ENCODE measurements at regions not wholly inside any gene's neighbourhood (a gene's known extent, or its start where the extent isn't known, plus 50 kb on each side); places are given as distances from the start of the nearest gene placed in this dataset.

DNA sequence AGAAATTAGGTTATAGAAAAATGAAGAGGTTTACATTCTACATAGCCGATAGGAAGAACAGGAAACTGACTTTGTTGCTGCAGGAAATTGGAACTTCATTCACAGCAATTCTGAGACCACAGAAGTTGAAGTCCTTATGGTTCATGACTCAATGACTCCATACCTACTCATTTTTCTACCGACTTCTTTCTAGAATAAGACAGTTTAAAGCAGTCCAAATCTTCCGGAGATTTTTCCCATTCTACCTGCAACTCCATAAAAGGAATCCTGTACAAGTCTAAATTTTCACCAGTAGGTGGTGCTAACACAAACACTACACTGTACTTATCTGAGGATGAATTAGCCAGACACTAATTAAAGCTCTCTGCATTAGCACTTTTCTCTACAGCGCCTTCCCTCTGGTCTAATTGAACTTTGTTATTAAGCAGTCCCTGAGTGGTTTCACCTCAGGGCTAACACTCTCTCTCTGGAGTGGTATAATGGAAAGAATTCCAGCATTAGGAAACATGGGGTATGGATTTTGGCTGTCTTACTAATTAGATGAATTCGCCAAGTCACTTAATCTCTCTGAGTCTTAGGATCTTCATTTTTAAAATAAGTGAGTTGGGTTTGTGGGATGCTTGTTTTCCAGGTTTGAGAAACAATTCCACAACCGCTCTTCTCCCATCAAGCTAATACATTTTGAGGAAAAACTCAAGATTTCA, 167.9 kb downstream of the SMIM20 start:
- TF ChIP-seq EZH2 (IDR thresholded peaks at IDR 0.05) (no peak), POLR2AphosphoS5 (IDR thresholded peaks at IDR 0.05; ENCODE audit: borderline replicate concordance, low read depth, low read length) (no peak), FOXP2 (optimal IDR thresholded peaks at IDR 0.05; ENCODE audit: control extremely low read depth, extremely low read length, insufficient read depth) (no peak)
